Osteoblast (primary cell): ENCODE measurements at regions not wholly inside any gene's neighbourhood (a gene's known extent, or its start where the extent isn't known, plus 50 kb on each side); places are given as distances from the start of the nearest gene placed in this dataset.

Experiments used
- DNase-seq: peaks from one replicate; pipeline ENCODE4 v3.0.0; 2011; ENCODE audit warnings: low spot score, mixed read lengths; ENCODE audit not compliant: insufficient read length; ENCODE audit errors: missing footprints
- H2AFZ ChIP-seq: 2 replicates; pipeline ENCODE4 v1.6.0; 2011; ENCODE audit warnings: mild to moderate bottlenecking, low read length
- H3K27ac ChIP-seq: 2 replicates; pipeline ENCODE4 v1.5.1; 2011; ENCODE audit warnings: mild to moderate bottlenecking, low read depth, low read length, moderate library complexity
- H3K27me3 ChIP-seq: 2 replicates; pipeline ENCODE4 v1.6.0; 2012; ENCODE audit warnings: mild to moderate bottlenecking, control low read depth, inconsistent platforms, low read length, moderate library complexity; ENCODE audit not compliant: insufficient read depth
- H3K36me3 ChIP-seq: 2 replicates; pipeline ENCODE4 v1.5.1; 2011; ENCODE audit warnings: mild to moderate bottlenecking, low read length, control low read depth, moderate library complexity; ENCODE audit not compliant: insufficient read depth
- H3K4me1 ChIP-seq: 2 replicates; pipeline ENCODE4 v1.5.1; 2011; ENCODE audit warnings: mild to moderate bottlenecking, low read length, control low read depth, moderate library complexity; ENCODE audit not compliant: insufficient read depth
- H3K4me2 ChIP-seq: 2 replicates; pipeline ENCODE4 v1.6.0; 2011; ENCODE audit warnings: mild to moderate bottlenecking, low read length; ENCODE audit not compliant: insufficient read depth
- H3K4me3 ChIP-seq: fragments of 200-600 bp; sonication (generic); 3 replicates; pipeline ENCODE4 v1.5.1; 2012; ENCODE audit warnings: mild to moderate bottlenecking, low read length, inconsistent platforms; ENCODE audit not compliant: insufficient read depth
- H3K79me2 ChIP-seq: 2 replicates; pipeline ENCODE4 v1.6.0; 2012; ENCODE audit warnings: mild to moderate bottlenecking, low read length, control low read depth, inconsistent platforms; ENCODE audit not compliant: insufficient read depth
- H3K9me3 ChIP-seq: 2 replicates; pipeline ENCODE4 v1.5.1; 2011; ENCODE audit warnings: low read depth, low read length, control low read depth
- H4K20me1 ChIP-seq: 2 replicates; pipeline ENCODE4 v1.6.0; 2012; ENCODE audit warnings: mild to moderate bottlenecking, low read length, control low read depth; ENCODE audit not compliant: insufficient read depth
- TF ChIP-seq, protein P1 (sequence below): IDR thresholded peaks from 2 replicates; pipeline ENCODE4 v1.5.1; 2011; ENCODE audit warnings: mild to moderate bottlenecking, low read depth, low read length, moderate library complexity; ENCODE audit errors: extremely low read depth

DNA sequence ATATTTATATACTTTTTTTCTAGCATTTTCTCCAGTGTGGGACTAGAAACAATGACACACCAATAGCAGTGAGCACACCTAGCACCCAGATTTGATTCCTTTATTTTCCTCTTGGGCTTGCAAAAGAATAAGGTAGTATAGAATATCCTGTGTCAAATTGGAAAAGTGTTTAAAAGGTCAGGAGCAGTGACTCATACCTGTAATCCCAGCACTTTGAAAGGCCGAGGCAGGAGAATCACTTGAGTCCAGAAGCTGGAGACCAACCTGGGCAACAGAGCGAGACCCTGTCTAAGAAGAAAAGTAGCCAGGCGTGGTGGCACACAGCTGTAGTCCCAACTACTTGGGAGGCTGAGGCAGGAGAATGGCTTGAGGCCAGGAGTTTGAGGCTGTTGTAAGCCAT is 53.8 kb upstream of the SGPP1 start:
- Histone ChIP-seq H2AFZ (no peak overlapping the region), H3K9me3 (no peaks in the 10 kb centered on the region), H3K36me3 (no peaks in the 10 kb centered on the region), H3K27ac (no peak overlapping the region), H3K4me2 (no peak overlapping the region), H3K4me3 (no peak overlapping the region), H4K20me1 (no peaks in the 10 kb centered on the region), H3K4me1 (peaks cover 6% of the 10 kb centered on the region), H3K27me3 (no peaks in the 10 kb centered on the region), H3K79me2 (no peaks in the 10 kb centered on the region)
- no peak for DNase-seq
- TF ChIP-seq, protein P1, sequence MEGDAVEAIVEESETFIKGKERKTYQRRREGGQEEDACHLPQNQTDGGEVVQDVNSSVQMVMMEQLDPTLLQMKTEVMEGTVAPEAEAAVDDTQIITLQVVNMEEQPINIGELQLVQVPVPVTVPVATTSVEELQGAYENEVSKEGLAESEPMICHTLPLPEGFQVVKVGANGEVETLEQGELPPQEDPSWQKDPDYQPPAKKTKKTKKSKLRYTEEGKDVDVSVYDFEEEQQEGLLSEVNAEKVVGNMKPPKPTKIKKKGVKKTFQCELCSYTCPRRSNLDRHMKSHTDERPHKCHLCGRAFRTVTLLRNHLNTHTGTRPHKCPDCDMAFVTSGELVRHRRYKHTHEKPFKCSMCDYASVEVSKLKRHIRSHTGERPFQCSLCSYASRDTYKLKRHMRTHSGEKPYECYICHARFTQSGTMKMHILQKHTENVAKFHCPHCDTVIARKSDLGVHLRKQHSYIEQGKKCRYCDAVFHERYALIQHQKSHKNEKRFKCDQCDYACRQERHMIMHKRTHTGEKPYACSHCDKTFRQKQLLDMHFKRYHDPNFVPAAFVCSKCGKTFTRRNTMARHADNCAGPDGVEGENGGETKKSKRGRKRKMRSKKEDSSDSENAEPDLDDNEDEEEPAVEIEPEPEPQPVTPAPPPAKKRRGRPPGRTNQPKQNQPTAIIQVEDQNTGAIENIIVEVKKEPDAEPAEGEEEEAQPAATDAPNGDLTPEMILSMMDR = no peak

DNA sequence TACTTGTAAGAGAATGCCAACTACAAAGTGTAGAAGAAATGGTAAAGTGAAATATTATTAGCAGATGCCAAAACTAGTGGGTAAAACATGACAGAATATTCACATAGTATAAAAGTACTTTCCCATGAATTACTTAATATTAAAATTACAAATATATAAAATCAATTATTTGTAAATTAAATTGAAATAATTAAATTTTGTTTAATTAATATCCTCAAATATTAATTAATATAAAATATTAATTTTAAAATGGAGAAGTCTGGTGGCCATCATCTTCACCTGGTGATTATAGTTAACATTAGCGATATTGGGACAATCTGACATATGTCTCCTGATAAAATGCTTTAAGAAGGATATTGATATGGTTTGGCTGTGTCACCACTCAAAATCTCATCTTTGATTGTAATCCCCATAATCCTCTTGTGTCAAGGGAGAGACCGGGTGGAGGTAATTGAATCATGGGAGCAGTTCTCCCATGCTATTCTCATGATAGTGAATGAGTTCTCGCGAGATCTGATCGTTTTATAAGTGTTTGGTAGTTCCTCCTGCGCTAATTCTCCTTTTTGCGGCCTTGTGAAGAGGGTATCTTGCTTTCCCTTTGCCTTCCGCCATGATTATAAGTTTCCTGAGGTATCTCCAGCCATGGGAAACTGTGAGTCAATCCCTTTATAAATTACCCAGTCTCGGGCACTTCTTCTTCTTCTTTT is 55.0 kb upstream of the SGPP1 start:
- Histone ChIP-seq H3K9me3 (no peaks in the 10 kb centered on the region), H3K4me2 (no peak overlapping the region), H4K20me1 (no peaks in the 10 kb centered on the region), H3K27me3 (no peaks in the 10 kb centered on the region), H3K27ac (no peak overlapping the region), H3K79me2 (no peaks in the 10 kb centered on the region), H3K36me3 (no peaks in the 10 kb centered on the region), H3K4me1 (no peaks in the 10 kb centered on the region), H3K4me3 (no peak overlapping the region), H2AFZ (no peak overlapping the region)
- DNase-seq = no peak
- TF ChIP-seq, protein P1 = no peak

DNA sequence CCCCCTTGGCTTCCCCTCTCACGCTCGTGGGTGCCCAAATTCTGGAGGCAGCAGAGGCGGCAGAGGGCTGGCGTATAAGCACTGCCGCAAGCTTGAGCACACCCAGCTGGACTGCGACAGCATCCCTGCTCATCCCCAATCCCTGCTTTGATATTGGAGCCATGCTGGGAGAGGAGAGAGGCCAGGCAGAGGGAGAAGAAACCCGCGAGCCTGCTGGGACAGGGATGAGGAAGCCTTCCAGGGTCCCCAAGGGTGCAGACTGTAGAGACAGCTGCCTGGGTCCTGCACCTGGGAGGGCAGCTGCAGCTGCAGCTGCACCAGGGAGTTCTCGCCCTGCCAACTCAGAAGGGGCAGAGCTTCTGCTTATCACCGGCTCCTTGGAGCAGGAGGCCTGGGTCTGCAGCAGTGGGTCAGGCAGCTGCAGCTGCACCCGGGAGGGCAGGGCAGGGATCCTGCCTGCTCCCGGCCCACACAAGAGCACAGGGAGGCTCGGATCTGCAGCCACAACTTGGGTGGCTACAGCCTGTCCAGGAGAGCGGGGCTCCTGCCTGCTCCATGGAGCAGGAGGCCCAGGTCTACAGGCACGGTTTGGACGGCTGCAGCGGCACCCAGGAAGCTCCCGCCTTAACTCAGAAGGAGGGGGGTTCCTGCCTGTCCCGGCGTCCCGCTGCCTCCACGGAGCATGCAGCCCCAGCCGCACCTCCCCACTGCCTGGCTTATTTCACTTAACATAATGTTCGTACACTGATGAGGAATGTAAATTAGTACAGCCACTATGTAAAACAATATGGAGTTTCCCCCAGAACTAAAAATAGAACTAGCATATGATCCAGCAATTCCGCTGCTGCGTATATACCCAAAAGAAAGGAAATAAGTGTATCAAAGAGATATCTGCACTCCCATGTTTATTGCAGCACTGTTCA is 60.4 kb upstream of the SGPP1 start:
- Histone ChIP-seq H2AFZ (no peak overlapping the region), H3K27ac (no peak overlapping the region), H3K27me3 (peaks cover 8% of the 10 kb centered on the region), H3K4me1 (no peaks in the 10 kb centered on the region), H3K79me2 (no peaks in the 10 kb centered on the region), H4K20me1 (no peaks in the 10 kb centered on the region), H3K9me3 (no peaks in the 10 kb centered on the region), H3K36me3 (no peaks in the 10 kb centered on the region), H3K4me2 (no peak overlapping the region), H3K4me3 (no peak overlapping the region)
- TF ChIP-seq, protein P1 = no peak
- no peak for DNase-seq

DNA sequence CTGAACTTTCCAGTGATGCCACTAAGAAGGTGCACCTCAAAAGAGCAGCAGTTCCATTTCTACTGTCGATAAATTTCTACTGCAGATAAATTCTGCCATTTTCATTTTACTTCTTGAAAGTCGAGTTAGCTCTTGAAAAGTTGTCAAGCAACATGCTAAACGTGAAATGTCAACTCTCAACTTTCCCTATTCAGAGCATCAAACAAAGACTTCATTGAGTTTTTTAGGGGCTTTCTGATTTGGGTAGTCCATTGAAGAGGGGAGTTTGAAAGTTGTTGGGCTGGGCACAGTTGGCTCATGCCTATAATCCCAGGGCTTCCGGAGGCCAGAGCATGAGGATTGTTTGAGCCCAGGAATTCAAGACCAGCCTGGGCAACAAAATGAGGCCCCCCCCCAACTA is 59.4 kb upstream of the SYNE2 start:
- DNase-seq = no peak
- Histone ChIP-seq H3K4me2 (no peak overlapping the region), H2AFZ (no peak overlapping the region), H3K27me3 (peaks cover 10% of the 10 kb centered on the region), H3K9me3 (no peaks in the 10 kb centered on the region), H4K20me1 (no peaks in the 10 kb centered on the region), H3K4me3 (no peak overlapping the region), H3K79me2 (no peaks in the 10 kb centered on the region), H3K27ac (no peak overlapping the region), H3K4me1 (no peaks in the 10 kb centered on the region), H3K36me3 (no peaks in the 10 kb centered on the region)
- TF ChIP-seq, protein P1 = no peak
